Astrocyte (in vitro differentiated cells and primary cell): ENCODE measurements at regions not wholly inside any gene's neighbourhood (a gene's known extent, or its start where the extent isn't known, plus 50 kb on each side); places are given as distances from the start of the nearest gene placed in this dataset.

Source experiments
- DNase-seq: peaks from one replicate; pipeline ENCODE4 v3.0.0-alpha.2; 2010; ENCODE audit warnings: low read depth
- FAIRE-seq: peaks from 2 replicates; lab custom pipeline; 2011; peaks lifted over from hg19 to GRCh38; lab: Jason Lieb, UNC
- H2AFZ ChIP-seq: 2 replicates; pipeline ENCODE4 v1.6.0; 2012; ENCODE audit warnings: low read depth, low read length, inconsistent platforms
- H3K27ac ChIP-seq: 2 replicates; pipeline ENCODE4 v1.5.1; 2011; ENCODE audit warnings: low read depth, low read length, inconsistent platforms
- H3K27me3 ChIP-seq: 2 replicates; pipeline ENCODE4 v1.6.0; 2011; ENCODE audit warnings: low read length, inconsistent platforms; ENCODE audit not compliant: insufficient read depth
- H3K36me3 ChIP-seq: 2 replicates; pipeline ENCODE4 v1.5.1; 2011; ENCODE audit warnings: low read length, inconsistent platforms; ENCODE audit not compliant: insufficient read depth
- H3K4me1 ChIP-seq: 2 replicates; pipeline ENCODE4 v1.5.1; 2011; ENCODE audit warnings: low read length, inconsistent platforms; ENCODE audit not compliant: insufficient read depth
- H3K4me2 ChIP-seq: 2 replicates; pipeline ENCODE4 v1.6.0; 2012; ENCODE audit warnings: low read length, inconsistent platforms
- H3K4me3 ChIP-seq: 2 replicates; pipeline ENCODE4 v1.5.1; 2011; ENCODE audit warnings: low read depth, mild to moderate bottlenecking, low read length, inconsistent platforms; ENCODE audit not compliant: insufficient read depth
- H3K79me2 ChIP-seq: 2 replicates; pipeline ENCODE4 v1.6.0; 2012; ENCODE audit warnings: mild to moderate bottlenecking, low read length, inconsistent platforms; ENCODE audit not compliant: insufficient read depth
- H3K9ac ChIP-seq: 2 replicates; pipeline ENCODE4 v1.6.0; 2012; ENCODE audit warnings: mild to moderate bottlenecking, low read length, inconsistent platforms
- H3K9me3 ChIP-seq: 2 replicates; pipeline ENCODE4 v1.5.1; 2012; ENCODE audit warnings: low read depth, mild to moderate bottlenecking, low read length, inconsistent platforms; ENCODE audit not compliant: insufficient read depth
- H4K20me1 ChIP-seq: 2 replicates; pipeline ENCODE4 v1.6.0; 2012; ENCODE audit warnings: low read length, inconsistent platforms; ENCODE audit not compliant: insufficient read depth
- H3K27ac Mint-ChIP-seq: one replicate; pipeline ENCODE4 v1.8.0; 2021; ENCODE audit warnings: mild to moderate bottlenecking, mixed read lengths; ENCODE audit not compliant: unreplicated experiment
- H3K27me3 Mint-ChIP-seq: one replicate; pipeline ENCODE4 v1.8.0; 2021; ENCODE audit warnings: low read depth, mixed read lengths; ENCODE audit not compliant: unreplicated experiment
- H3K36me3 Mint-ChIP-seq: one replicate; pipeline ENCODE4 v1.8.0; 2021; ENCODE audit warnings: low read depth, mixed read lengths; ENCODE audit not compliant: unreplicated experiment
- H3K4me1 Mint-ChIP-seq: one replicate; pipeline ENCODE4 v1.8.0; 2021; ENCODE audit warnings: low read depth, mixed read lengths; ENCODE audit not compliant: unreplicated experiment
- H3K4me3 Mint-ChIP-seq: one replicate; pipeline ENCODE4 v1.8.0; 2021; ENCODE audit warnings: mild to moderate bottlenecking, moderate library complexity, mixed read lengths; ENCODE audit not compliant: unreplicated experiment
- H3K9me3 Mint-ChIP-seq: one replicate; pipeline ENCODE4 v1.8.0; 2021; ENCODE audit warnings: mild to moderate bottlenecking, mixed read lengths; ENCODE audit not compliant: unreplicated experiment
- CTCF ChIP-seq: IDR thresholded peaks from 2 replicates; pipeline ENCODE4 v1.5.1; 2011; ENCODE audit warnings: low read depth, mild to moderate bottlenecking, inconsistent platforms, low read length, moderate library complexity; ENCODE audit not compliant: insufficient read depth
- EZH2 ChIP-seq: IDR thresholded peaks from 2 replicates; pipeline ENCODE4 v1.6.1; 2012; ENCODE audit warnings: mild to moderate bottlenecking, low read length, inconsistent platforms; ENCODE audit not compliant: insufficient read depth

- Mint-ChIP-seq H3K4me3 (no peak overlapping the region), H3K27ac (no peak overlapping the region), H3K27me3 (peaks cover 6% of the 10 kb centered on the region), H3K36me3 (no peaks in the 10 kb centered on the region), H3K4me1 (peaks cover 2% of the 10 kb centered on the region), H3K9me3 (no peaks in the 10 kb centered on the region)
- FAIRE-seq: no peak
- no peaks in the 10 kb centered on the region for H3K27me3 ChIP-seq
- no peak overlapping the region for H3K27ac ChIP-seq
- TF ChIP-seq EZH2 (no peak), CTCF (no peak)
- DNase-seq: no peak
- H3K4me1 ChIP-seq: no peaks in the 10 kb centered on the region
- H3K4me3 ChIP-seq: no peak overlapping the region
- no peak overlapping the region for H3K4me2 ChIP-seq
- H3K9me3 ChIP-seq: no peaks in the 10 kb centered on the region
- H2AFZ ChIP-seq: no peak overlapping the region
- H3K36me3 ChIP-seq: no peaks in the 10 kb centered on the region
- no peaks in the 10 kb centered on the region for H4K20me1 ChIP-seq
- no peak overlapping the region for H3K9ac ChIP-seq
- no peaks in the 10 kb centered on the region for H3K79me2 ChIP-seq
Observed at GRCh38 chr2:173792741-173793140, 172.4 kb downstream of the SP3 start.

- Histone ChIP-seq H4K20me1 (no peaks in the 10 kb centered on the region), H3K4me1 (no peaks in the 10 kb centered on the region), H3K9me3 (no peaks in the 10 kb centered on the region), H3K27ac (no peak overlapping the region), H3K9ac (no peak overlapping the region), H3K4me3 (no peak overlapping the region), H3K36me3 (no peaks in the 10 kb centered on the region), H3K4me2 (no peak overlapping the region), H3K79me2 (no peaks in the 10 kb centered on the region), H3K27me3 (no peaks in the 10 kb centered on the region), H2AFZ (no peak overlapping the region)
- Mint-ChIP-seq H3K27me3 (peaks cover 8% of the 10 kb centered on the region), H3K36me3 (no peaks in the 10 kb centered on the region), H3K27ac (no peak overlapping the region), H3K4me1 (peaks cover 2% of the 10 kb centered on the region), H3K9me3 (no peaks in the 10 kb centered on the region), H3K4me3 (no peak overlapping the region)
- no peak for DNase-seq
- no peak for FAIRE-seq
- no peak for TF ChIP-seq EZH2
- TF ChIP-seq CTCF: no peak
Observed at GRCh38 chr2:173793709-173794565, 171.2 kb downstream of the SP3 start.

- Histone ChIP-seq H3K27ac (no peak overlapping the region), H3K4me3 (no peak overlapping the region), H3K4me2 (no peak overlapping the region), H4K20me1 (no peaks in the 10 kb centered on the region), H3K9ac (no peak overlapping the region), H3K27me3 (no peaks in the 10 kb centered on the region), H2AFZ (no peak overlapping the region), H3K79me2 (no peaks in the 10 kb centered on the region), H3K4me1 (no peaks in the 10 kb centered on the region), H3K9me3 (no peaks in the 10 kb centered on the region), H3K36me3 (no peaks in the 10 kb centered on the region)
- no peaks in the 10 kb centered on the region for H3K9me3 Mint-ChIP-seq
- H3K27ac Mint-ChIP-seq: no peak overlapping the region
- H3K4me3 Mint-ChIP-seq: no peak overlapping the region
- no peak for FAIRE-seq
- H3K27me3 Mint-ChIP-seq: peaks cover 12% of the 10 kb centered on the region
- TF ChIP-seq EZH2 (no peak), CTCF (no peak)
- H3K36me3 Mint-ChIP-seq: no peaks in the 10 kb centered on the region
- no peaks in the 10 kb centered on the region for H3K4me1 Mint-ChIP-seq
- no peak for DNase-seq
Observed at GRCh38 chr2:173797586-173798263, 167.4 kb downstream of the SP3 start.
